HG03045 (cell line): ENCODE measurements at regions not wholly inside any gene's neighbourhood (a gene's known extent, or its start where the extent isn't known, plus 50 kb on each side); places are given as distances from the start of the nearest gene placed in this dataset.
A peak's percentile ranks its signal among the peaks of the same experiment; 100 is the strongest.
"Not testable (repeated sequence)": the region's sequence is repeated elsewhere in the genome, so short reads cannot be mapped to it uniquely, and the experiment has no call there.

Source experiments
- ATAC-seq: cut with Tn5 transposase; IDR thresholded peaks from one replicate; pipeline ENCODE4 v1.9.1; 2021; ENCODE audit warnings: mild to moderate bottlenecking, moderate library complexity; ENCODE audit not compliant: unreplicated experiment

GRCh38 chr7:67301667-67302066 lies 305.0 kb downstream of the TYW1 start:
- no peak for ATAC-seq

DNA sequence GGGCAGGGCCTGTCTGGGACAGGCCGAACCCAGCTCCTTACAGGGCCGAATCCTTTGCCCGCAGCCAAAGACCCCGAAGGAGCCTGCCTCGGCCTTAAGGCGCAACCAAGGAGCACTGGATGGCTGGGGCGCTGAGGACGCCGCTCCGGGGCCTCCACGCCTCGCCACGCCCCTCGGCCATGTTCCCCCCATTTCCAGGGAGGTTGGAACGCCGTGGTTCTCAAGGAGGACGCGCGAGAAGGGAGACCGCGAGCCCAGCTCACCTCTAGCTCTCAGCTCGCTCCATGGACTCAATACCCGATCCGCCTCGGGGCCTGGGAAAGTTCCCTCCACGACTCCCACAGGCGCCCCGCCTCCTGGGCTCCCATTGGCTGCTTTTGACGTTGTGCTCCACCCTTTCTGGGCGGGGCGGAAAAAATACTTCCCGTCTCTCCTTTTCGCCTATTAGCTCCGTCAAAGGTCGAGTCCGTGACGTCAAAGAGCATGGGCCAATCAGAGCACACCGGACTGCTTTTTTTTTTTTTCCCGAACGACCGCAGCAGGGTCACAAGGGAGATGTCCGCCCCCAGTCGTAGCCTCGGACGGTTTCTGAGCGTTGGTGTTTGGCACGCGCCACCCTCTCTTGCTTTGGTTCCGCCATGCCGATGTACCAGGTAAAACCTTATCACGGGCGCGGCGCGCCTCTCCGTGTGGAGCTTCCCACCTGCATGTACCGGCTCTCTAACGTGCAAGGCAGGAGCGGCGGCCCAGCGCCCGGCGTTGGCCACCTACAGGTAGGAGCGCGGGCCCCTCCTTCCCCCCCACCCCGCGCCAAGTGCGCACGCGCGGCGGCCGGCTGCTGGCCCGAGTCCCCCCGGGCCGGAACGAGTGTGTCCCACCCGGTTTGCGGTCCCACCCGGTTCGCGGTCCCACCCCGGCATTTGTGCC lies 305.7 kb downstream of the TYW1 start:
- peak; percentile 85 for ATAC-seq

DNA sequence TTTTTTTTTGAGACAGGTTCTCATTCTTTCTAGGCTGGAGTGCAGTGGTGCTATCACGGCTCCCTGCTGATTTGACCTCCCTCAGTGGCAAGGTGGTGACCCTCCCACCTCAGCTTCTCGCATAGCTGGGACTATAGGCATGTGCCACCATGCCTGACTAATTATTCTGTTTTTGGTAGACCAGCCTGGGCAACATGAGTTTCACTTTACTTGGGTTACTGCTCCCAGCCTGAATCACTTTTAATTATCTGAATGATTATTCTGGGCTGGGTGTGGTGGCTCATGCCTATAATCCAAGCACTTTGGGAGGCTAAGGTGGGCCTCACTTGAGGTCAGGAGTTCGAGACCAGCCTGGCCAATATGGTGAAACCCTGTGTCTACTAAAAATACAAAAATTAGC lies 308.2 kb downstream of the TYW1 start:
- not testable (repeated sequence) for ATAC-seq

- ATAC-seq, result no peak
These were observed 309.7 kb downstream of the TYW1 start for GRCh38 chr7:67306331-67306730.

DNA sequence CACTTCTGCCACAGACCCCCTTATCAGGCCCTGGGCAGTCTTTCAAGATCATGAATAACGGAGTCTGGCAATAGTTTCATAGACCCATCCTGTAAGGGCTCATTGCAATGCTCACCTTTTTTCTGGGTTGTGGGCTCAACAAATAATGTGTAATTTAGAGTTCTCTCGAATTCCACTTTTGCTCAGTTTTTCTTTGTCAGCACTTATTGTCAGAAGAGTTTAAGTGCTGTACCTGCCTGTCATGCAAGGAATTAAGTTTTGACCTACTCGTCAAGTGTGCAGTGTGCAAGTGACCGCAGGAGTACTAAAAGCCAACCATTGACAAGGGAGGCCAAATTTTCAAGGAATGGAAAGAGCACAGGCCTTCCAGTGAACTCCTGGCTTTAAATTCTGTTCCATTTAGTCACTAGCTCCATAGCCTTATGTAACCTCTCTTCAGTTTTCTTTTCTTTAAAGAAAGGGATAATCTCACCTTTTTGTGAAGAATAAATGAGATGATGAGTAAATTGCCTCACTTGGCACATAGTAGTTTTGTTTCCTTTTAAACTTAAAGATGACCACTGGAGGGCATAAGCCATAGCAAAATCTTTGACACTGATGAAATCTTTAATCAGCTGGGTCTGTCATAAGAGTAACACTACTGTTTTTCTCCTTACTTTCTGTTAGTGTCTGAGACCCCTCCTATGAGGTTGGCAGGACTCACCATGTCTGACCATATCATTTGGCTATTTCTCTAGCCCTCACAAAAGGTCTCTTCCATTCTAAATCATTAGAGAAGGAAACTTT lies 313.3 kb downstream of the TYW1 start:
- no peak for ATAC-seq

- no peak for ATAC-seq
These were observed 315.3 kb downstream of the TYW1 start for GRCh38 chr7:67311901-67312300.

GRCh38 chr7:67313213-67313612 lies 316.6 kb downstream of the TYW1 start:
- no peak for ATAC-seq

GRCh38 chr7:67316902-67317301 lies 320.3 kb downstream of the TYW1 start:
- not testable (repeated sequence) for ATAC-seq

- ATAC-seq, result not testable (repeated sequence)
These were observed 331.6 kb downstream of the TYW1 start for GRCh38 chr7:67328257-67328656.

- ATAC-seq, result not testable (repeated sequence)
These were observed 338.5 kb downstream of the TYW1 start for GRCh38 chr7:67335165-67335564.

- not testable (repeated sequence) for ATAC-seq
These were observed 339.0 kb downstream of the TYW1 start for GRCh38 chr7:67335663-67336062.

DNA sequence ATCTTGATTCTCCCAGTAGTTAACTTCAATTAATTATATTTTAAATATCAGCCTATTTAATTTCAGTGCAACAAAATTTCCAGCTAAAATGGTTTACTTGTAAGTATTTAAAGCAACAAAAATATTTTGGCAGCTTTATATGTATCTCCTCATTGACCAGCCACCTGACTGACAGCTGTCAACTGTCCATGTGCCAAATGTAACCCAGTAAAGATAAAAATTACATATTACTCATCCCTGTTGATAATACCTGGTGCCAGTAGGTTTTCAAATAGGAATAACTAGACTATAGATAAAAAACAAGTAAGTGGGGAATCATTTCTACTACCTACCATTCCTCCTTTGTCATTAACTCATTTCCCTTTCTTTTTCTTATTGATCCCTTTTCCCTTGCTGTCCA lies 341.9 kb downstream of the TYW1 start:
- not testable (repeated sequence) for ATAC-seq

DNA sequence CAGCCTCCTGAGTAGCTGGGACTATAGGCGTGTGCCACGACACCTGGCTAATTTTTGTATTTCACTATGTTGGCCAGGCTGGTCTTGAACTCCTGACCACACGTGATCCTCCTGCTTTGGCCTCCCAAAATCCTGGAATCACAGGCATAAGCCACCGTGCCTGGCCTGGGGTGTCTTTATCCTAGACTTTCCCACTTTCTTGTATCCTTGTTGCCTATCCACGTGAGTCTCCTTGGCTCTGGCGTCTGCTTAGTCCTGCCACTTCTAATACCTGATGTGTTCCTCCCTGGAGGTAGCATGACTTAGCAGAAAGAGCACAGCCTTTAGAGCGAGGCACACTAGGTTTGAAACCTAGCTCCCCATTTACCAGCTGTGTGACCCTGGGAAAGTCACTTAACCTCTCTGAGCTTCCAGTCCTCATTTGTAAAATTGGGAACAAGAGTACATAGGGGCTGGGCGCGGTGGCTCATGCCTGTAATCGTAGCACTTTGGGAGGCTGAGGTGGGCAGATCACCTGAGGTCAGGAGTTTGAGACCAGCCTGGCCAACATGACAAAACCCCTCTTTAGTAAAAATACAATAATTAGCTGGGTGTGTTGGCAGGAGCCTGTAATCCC lies 344.6 kb downstream of the TYW1 start:
- no peak for ATAC-seq

DNA sequence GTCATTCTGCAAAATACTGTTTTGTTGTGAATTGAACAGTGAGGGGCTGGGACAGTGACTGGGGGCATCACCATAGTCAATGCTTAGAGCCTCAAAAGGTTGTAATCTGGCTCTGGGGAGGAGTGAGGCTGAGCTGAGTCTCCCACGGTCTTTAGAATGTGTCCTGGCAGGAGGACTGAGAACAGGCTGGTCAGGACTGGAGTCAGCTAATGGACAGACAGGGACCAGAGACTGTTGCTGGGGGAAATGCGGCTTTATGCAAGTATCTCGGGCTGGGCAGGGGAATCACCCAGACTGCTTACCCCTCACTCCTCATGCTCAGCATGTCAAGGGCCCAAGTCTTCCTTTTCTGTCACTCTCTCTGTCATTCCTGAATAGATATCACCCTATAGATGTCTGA lies 346.5 kb downstream of the TYW1 start:
- ATAC-seq, result no peak

GRCh38 chr7:67343572-67343971 lies 346.9 kb downstream of the TYW1 start:
- ATAC-seq, result no peak

- ATAC-seq, result no peak
These were observed 348.0 kb downstream of the TYW1 start for GRCh38 chr7:67344481-67345193.

DNA sequence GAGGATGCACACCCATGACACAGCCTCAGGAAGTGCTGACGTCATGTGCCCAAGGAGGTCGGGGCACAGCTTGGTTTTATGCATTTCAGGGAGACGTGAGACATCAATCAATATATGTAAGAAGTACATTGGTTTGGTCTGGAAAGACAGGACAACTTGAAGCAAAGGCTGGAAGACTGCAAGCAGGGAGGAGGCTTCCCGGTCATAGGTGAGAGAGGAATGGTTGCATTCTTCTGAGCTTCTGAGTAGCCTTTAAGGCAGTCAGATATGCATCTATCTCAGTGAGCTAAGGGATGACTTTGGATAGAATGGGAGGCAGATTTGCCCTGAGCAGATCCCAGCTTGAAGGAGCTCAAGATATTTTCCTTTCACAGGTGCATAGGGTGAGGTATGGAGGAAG lies 349.5 kb downstream of the TYW1 start:
- no peak for ATAC-seq

- ATAC-seq, result no peak
These were observed 350.2 kb downstream of the TYW1 start for GRCh38 chr7:67346876-67347275.

GRCh38 chr7:67348171-67348570 lies 351.5 kb downstream of the TYW1 start:
- ATAC-seq, result no peak

DNA sequence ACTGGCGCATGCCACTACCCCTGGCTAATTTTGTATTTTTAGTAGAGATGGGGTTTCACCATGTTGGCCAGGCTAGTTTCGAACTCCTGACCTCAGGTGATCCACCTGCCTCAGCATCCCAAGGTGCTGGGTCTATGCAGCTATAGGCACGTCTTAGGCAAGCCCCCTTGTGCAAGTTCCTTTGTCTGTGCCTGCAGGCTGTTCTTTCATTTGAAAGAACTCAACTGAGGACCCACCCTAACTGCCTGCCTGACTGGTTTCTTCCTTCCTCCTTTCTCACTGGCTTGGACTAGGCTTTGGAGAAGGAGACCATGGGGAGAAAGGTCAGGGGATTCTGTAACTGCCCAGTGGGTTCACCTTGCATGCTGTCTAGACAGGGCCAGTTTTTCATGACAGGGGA lies 361.0 kb downstream of the TYW1 start:
- not testable (repeated sequence) for ATAC-seq

DNA sequence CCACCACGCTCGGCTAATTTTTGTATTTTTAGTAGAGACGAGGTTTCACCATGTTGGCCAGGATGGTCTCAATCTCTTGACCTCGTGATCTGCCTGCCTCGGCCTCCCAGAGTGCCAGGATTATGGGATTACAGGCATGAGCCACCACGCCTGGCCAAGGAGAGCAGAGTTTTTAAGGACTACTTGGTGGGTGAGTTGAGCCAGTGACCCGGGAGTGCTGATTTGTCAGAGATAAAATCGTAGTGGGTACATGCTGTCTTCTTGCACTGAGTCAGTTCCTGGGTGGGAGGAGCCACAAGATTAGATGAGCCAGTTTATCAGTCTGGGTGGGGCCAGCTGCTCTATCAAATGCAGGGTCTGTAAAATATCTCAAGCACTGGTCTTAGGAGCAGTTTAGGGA lies 361.7 kb downstream of the TYW1 start:
- not testable (repeated sequence) for ATAC-seq
